ENCODE measurements at regions not wholly inside any gene's neighbourhood (a gene's known extent, or its start where the extent isn't known, plus 50 kb on each side); places are given as distances from the start of the nearest gene placed in this dataset.

- TF ChIP-seq, protein P1, sequence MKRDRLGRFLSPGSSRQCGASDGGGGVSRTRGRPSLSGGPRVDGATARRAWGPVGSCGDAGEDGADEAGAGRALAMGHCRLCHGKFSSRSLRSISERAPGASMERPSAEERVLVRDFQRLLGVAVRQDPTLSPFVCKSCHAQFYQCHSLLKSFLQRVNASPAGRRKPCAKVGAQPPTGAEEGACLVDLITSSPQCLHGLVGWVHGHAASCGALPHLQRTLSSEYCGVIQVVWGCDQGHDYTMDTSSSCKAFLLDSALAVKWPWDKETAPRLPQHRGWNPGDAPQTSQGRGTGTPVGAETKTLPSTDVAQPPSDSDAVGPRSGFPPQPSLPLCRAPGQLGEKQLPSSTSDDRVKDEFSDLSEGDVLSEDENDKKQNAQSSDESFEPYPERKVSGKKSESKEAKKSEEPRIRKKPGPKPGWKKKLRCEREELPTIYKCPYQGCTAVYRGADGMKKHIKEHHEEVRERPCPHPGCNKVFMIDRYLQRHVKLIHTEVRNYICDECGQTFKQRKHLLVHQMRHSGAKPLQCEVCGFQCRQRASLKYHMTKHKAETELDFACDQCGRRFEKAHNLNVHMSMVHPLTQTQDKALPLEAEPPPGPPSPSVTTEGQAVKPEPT (CRISPR knock-in tag; IDR thresholded peaks at IDR 0.05; ENCODE audit: low read depth), result peak; percentile 97
- TF ChIP-seq, protein P2, sequence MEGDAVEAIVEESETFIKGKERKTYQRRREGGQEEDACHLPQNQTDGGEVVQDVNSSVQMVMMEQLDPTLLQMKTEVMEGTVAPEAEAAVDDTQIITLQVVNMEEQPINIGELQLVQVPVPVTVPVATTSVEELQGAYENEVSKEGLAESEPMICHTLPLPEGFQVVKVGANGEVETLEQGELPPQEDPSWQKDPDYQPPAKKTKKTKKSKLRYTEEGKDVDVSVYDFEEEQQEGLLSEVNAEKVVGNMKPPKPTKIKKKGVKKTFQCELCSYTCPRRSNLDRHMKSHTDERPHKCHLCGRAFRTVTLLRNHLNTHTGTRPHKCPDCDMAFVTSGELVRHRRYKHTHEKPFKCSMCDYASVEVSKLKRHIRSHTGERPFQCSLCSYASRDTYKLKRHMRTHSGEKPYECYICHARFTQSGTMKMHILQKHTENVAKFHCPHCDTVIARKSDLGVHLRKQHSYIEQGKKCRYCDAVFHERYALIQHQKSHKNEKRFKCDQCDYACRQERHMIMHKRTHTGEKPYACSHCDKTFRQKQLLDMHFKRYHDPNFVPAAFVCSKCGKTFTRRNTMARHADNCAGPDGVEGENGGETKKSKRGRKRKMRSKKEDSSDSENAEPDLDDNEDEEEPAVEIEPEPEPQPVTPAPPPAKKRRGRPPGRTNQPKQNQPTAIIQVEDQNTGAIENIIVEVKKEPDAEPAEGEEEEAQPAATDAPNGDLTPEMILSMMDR (CRISPR knock-in tag; IDR thresholded peaks at IDR 0.05), result peak; percentile 28; the same call in 1 of the 2 replicates
- peak; percentile 99 for TF ChIP-seq ZNF724P (CRISPR knock-in tag; IDR thresholded peaks at IDR 0.05; ENCODE audit: borderline replicate concordance)
- peak; percentile 90 for TF ChIP-seq ZFP37 (CRISPR knock-in tag; IDR thresholded peaks at IDR 0.05; ENCODE audit: borderline replicate concordance)
- TF ChIP-seq DRAP1 (CRISPR knock-in tag; IDR thresholded peaks at IDR 0.05), result peak; percentile 89
- TF ChIP-seq ZNF18 (CRISPR knock-in tag; IDR thresholded peaks at IDR 0.05; ENCODE audit: insufficient replicate concordance), result peak; percentile 68
- peak; percentile 99; the same call in 1 of the 2 replicates for TF ChIP-seq PAX8 (CRISPR knock-in tag; IDR thresholded peaks at IDR 0.05; ENCODE audit: borderline replicate concordance)
- peak; percentile 91; the same call in 1 of the 2 replicates for TF ChIP-seq IRF2 (CRISPR knock-in tag; IDR thresholded peaks at IDR 0.05)
- TF ChIP-seq SRF (IDR thresholded peaks at IDR 0.05; ENCODE audit: low read depth, low read length), result no peak
- TF ChIP-seq KLF15 (CRISPR knock-in tag; IDR thresholded peaks at IDR 0.05; ENCODE audit: borderline replicate concordance), result peak; percentile 89
- TF ChIP-seq ISL2 (CRISPR knock-in tag; IDR thresholded peaks at IDR 0.05), result peak; percentile 82
- no peak; the same call in 1 of the 2 replicates for TF ChIP-seq GPN1 (CRISPR knock-in tag; IDR thresholded peaks at IDR 0.05; ENCODE audit: borderline replicate concordance)
- TF ChIP-seq, protein P3, sequence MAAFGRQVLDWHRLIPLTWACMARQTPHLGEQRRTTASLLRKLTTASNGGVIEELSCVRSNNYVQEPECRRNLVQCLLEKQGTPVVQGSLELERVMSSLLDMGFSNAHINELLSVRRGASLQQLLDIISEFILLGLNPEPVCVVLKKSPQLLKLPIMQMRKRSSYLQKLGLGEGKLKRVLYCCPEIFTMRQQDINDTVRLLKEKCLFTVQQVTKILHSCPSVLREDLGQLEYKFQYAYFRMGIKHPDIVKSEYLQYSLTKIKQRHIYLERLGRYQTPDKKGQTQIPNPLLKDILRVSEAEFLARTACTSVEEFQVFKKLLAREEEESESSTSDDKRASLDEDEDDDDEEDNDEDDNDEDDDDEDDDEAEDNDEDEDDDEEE (CRISPR knock-in tag; IDR thresholded peaks at IDR 0.05), result peak; percentile 97
- peak; percentile 64 for TF ChIP-seq XRCC5 (optimal IDR thresholded peaks at IDR 0.05; ENCODE audit: low read length)
- peak; percentile 98 for TF ChIP-seq ZNF546 (CRISPR knock-in tag; conservative IDR thresholded peaks at IDR 0.05)
- TF ChIP-seq, protein P4, sequence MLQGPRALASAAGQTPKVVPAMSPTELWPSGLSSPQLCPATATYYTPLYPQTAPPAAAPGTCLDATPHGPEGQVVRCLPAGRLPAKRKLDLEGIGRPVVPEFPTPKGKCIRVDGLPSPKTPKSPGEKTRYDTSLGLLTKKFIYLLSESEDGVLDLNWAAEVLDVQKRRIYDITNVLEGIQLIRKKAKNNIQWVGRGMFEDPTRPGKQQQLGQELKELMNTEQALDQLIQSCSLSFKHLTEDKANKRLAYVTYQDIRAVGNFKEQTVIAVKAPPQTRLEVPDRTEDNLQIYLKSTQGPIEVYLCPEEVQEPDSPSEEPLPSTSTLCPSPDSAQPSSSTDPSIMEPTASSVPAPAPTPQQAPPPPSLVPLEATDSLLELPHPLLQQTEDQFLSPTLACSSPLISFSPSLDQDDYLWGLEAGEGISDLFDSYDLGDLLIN (CRISPR knock-in tag; IDR thresholded peaks at IDR 0.05; ENCODE audit: borderline replicate concordance), result peak; percentile 64; the same call in 1 of the 2 replicates
- TF ChIP-seq, protein P5, sequence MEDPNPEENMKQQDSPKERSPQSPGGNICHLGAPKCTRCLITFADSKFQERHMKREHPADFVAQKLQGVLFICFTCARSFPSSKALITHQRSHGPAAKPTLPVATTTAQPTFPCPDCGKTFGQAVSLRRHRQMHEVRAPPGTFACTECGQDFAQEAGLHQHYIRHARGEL (CRISPR knock-in tag; IDR thresholded peaks at IDR 0.05), result no peak
Observed at GRCh38 chr17:68101075-68101986, 65.8 kb downstream of the KPNA2 start (continued).

All from HepG2 (cell line).